Panc1 (cell line): ENCODE measurements at regions not wholly inside any gene's neighbourhood (a gene's known extent, or its start where the extent isn't known, plus 50 kb on each side); places are given as distances from the start of the nearest gene placed in this dataset.

ENCODE experiments used
- ATAC-seq: fragments of 200-7000 bp; cut with Tn5 transposase; 2 replicates; pipeline ENCODE4 v1.9.1; 2020; ENCODE audit warnings: mild to moderate bottlenecking, moderate library complexity
- BruUV-seq: library from RNA; stranded (reverse); fragments of 400-500 nt; replicated peaks from 2 replicates; lab custom pipeline; 2021; lab: Mats Ljungman, UMichigan
- CTCF ChIA-PET: fragments of 300-600 bp; sonication (Branson Sonifier 250); formaldehyde crosslinking; loops from one replicate; lab custom pipeline; 2022; ENCODE audit warnings: antibody characterized with exemption; lab: Charles Lee
- POLR2A ChIA-PET: fragments of 300-600 bp; sonication (Branson Sonifier 250); formaldehyde crosslinking; loops from one replicate; lab custom pipeline; 2022; ENCODE audit warnings: antibody characterized with exemption; lab: Charles Lee
- DNase-seq: peaks from one replicate; pipeline ENCODE4 v3.0.0-alpha.2; 2010; ENCODE audit warnings: low read depth, low spot score
- H3K27ac ChIP-seq: 2 replicates; pipeline ENCODE4 v1.5.1; 2011; ENCODE audit warnings: mild to moderate bottlenecking, low read length, inconsistent platforms
- H3K27me3 ChIP-seq: fragments of 200-500 bp; sonication (Bioruptor generic); 2 replicates; pipeline ENCODE4 v1.6.0; 2014; ENCODE audit warnings: low read length, inconsistent platforms; ENCODE audit not compliant: control insufficient read depth, insufficient read depth
- H3K36me3 ChIP-seq: fragments of 200-500 bp; sonication (Bioruptor generic); 2 replicates; pipeline ENCODE4 v1.5.1; 2014; ENCODE audit warnings: inconsistent platforms, mild to moderate bottlenecking, low read length, moderate library complexity; ENCODE audit not compliant: control insufficient read depth, insufficient read depth
- H3K4me1 ChIP-seq: 2 replicates; pipeline ENCODE4 v1.5.1; 2011; ENCODE audit warnings: inconsistent platforms, mild to moderate bottlenecking, low read length, moderate library complexity; ENCODE audit not compliant: control insufficient read depth, insufficient read depth
- H3K4me3 ChIP-seq, 2 experiments: 2 replicates each; pipeline ENCODE4 v1.5.1; 2011 to 2012; ENCODE audit warnings: low read depth in 2 of 2, low read length in 2 of 2, mild to moderate bottlenecking in 2 of 2, inconsistent platforms in 1 of 2, moderate library complexity in 1 of 2
- H3K9me3 ChIP-seq: fragments of 200-500 bp; sonication (Bioruptor generic); 2 replicates; pipeline ENCODE4 v1.5.1; 2014; ENCODE audit warnings: low read depth, mild to moderate bottlenecking, inconsistent platforms, low read length, moderate library complexity; ENCODE audit not compliant: control insufficient read depth, insufficient read depth
- POLR2AphosphoS5 ChIP-seq: IDR thresholded peaks from 2 replicates; pipeline ENCODE4 v1.6.1; 2012; ENCODE audit warnings: mild to moderate bottlenecking, low read depth, low read length, moderate library complexity
- SIN3A ChIP-seq: IDR thresholded peaks from 2 replicates; pipeline ENCODE4 v1.6.1; 2012; ENCODE audit warnings: low read depth, mild to moderate bottlenecking, low read length, moderate library complexity, borderline replicate concordance; ENCODE audit not compliant: insufficient read depth
- TCF7L2 ChIP-seq: IDR thresholded peaks from 2 replicates; pipeline ENCODE4 v1.6.1; 2011; ENCODE audit warnings: mild to moderate bottlenecking, low read depth, low read length, inconsistent platforms
- in situ Hi-C: cut with HindIII; loops from 2 replicates; pipeline ENCODE4 v1.10.0; 2016; ENCODE audit warnings: low sequenced_read_pairs, low pct_unique_long_range_greater_than_20kb
- intact Hi-C: fragments of 100-400 bp; cut with micrococcal nuclease; formaldehyde crosslinking; loops from one replicate; pipeline ENCODE4 v1.10.0; 2022; ENCODE audit not compliant: unreplicated experiment
- TF ChIP-seq, protein P1 (sequence below): fragments of 450-650 bp; IDR thresholded peaks from 2 replicates; pipeline ENCODE4 v1.5.1; 2017; ENCODE audit warnings: mild to moderate bottlenecking
- TF ChIP-seq, protein P2 (sequence below), 2 experiments: IDR thresholded peaks; 2 replicates each; pipeline ENCODE4 v1.6.1; 2011 to 2012; ENCODE audit warnings: low read depth in 2 of 2, control low read depth in 1 of 2, low read length in 1 of 2, mild to moderate bottlenecking in 1 of 2, moderate library complexity in 1 of 2; ENCODE audit not compliant: insufficient read depth in 1 of 2

DNA sequence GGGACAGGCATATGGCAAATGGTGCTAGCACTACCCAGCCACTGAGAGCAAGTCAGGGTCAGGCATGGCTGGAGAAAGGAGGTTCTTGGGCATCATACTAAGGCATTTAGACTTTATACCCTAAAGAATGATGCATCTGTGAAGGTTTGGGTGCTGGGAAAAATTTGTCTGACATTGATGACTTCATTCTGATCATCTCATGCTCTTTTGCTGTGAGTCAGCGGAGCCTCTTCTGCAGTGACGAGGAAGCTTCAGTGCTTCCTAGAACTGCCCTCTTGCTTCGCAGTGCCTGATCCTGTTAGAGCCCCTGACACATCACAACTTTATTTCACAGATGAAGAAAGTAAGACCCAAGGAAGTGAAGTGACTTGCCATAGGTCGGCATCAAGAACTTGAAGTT is 266.6 kb upstream of the GAS1 start:
- no peak for TF ChIP-seq POLR2AphosphoS5
- TF ChIP-seq SIN3A, result no peak
- Histone ChIP-seq H3K36me3 (no peaks in the 10 kb centered on the region), H3K27me3 (no peaks in the 10 kb centered on the region), H3K27ac (no peak overlapping the region), H3K9me3 (no peaks in the 10 kb centered on the region), H3K4me1 (no peaks in the 10 kb centered on the region), H3K4me3 (no peak overlapping the region)
- intact Hi-C loops (no loop called here), in situ Hi-C loops (no loop called here)
- no TSS peak for BruUV-seq
- CTCF ChIA-PET, result no interaction called here
- ATAC-seq, result no peak
- DNase-seq, result no peak
- POLR2A ChIA-PET, result no interaction called here

DNA sequence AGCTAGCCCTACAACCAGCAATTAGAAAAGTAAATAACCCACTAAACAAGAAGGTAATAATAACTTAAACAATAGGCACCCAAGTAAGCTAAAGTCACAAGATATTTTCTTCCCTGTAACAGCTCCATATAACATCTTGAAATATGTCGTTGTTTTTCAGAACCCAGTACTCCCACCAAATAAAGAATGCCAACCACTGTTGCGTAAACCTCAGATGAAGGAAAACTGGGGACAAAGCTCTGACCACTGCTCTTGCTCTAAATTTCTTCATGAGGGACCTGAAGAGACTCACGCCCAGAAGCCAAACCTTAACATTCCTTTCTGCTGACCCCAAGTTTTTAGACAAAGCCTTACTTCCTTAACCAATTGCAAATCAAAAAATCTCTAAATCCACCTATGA is 267.7 kb upstream of the GAS1 start:
- DNase-seq, result no peak
- POLR2A ChIA-PET, result no interaction called here
- in situ Hi-C loops, result no loop called here

DNA sequence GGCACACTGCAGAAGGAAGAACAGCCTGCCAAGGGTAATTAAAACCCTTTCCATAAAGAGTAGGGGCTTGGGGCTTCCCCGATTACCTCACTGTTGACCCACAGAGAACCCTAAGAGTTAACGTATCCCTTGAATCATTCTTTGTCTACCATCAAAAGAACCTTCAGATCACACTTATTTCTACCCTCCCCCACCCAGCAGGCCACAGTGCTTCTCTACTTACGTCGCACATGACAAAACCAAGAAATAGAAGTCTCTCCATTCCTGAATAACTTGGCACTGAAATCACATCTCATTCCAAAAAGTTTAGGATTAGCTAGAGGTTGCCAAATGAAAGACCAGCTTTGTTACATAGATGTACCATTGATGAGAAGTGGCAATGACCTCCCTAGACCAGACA is 268.7 kb upstream of the GAS1 start:
- Histone ChIP-seq H3K4me3 (no peak overlapping the region), H3K9me3 (no peaks in the 10 kb centered on the region), H3K27me3 (no peaks in the 10 kb centered on the region), H3K27ac (no peak overlapping the region), H3K4me1 (no peaks in the 10 kb centered on the region), H3K36me3 (no peaks in the 10 kb centered on the region)
- CTCF ChIA-PET, result no interaction called here
- no TSS peak for BruUV-seq
- intact Hi-C loops (no loop called here), in situ Hi-C loops (no loop called here)
- TF ChIP-seq POLR2AphosphoS5 (no peak), SIN3A (no peak), TCF7L2 (no peak)
- TF ChIP-seq, protein P1, sequence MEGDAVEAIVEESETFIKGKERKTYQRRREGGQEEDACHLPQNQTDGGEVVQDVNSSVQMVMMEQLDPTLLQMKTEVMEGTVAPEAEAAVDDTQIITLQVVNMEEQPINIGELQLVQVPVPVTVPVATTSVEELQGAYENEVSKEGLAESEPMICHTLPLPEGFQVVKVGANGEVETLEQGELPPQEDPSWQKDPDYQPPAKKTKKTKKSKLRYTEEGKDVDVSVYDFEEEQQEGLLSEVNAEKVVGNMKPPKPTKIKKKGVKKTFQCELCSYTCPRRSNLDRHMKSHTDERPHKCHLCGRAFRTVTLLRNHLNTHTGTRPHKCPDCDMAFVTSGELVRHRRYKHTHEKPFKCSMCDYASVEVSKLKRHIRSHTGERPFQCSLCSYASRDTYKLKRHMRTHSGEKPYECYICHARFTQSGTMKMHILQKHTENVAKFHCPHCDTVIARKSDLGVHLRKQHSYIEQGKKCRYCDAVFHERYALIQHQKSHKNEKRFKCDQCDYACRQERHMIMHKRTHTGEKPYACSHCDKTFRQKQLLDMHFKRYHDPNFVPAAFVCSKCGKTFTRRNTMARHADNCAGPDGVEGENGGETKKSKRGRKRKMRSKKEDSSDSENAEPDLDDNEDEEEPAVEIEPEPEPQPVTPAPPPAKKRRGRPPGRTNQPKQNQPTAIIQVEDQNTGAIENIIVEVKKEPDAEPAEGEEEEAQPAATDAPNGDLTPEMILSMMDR, result no peak
- TF ChIP-seq, protein P2, sequence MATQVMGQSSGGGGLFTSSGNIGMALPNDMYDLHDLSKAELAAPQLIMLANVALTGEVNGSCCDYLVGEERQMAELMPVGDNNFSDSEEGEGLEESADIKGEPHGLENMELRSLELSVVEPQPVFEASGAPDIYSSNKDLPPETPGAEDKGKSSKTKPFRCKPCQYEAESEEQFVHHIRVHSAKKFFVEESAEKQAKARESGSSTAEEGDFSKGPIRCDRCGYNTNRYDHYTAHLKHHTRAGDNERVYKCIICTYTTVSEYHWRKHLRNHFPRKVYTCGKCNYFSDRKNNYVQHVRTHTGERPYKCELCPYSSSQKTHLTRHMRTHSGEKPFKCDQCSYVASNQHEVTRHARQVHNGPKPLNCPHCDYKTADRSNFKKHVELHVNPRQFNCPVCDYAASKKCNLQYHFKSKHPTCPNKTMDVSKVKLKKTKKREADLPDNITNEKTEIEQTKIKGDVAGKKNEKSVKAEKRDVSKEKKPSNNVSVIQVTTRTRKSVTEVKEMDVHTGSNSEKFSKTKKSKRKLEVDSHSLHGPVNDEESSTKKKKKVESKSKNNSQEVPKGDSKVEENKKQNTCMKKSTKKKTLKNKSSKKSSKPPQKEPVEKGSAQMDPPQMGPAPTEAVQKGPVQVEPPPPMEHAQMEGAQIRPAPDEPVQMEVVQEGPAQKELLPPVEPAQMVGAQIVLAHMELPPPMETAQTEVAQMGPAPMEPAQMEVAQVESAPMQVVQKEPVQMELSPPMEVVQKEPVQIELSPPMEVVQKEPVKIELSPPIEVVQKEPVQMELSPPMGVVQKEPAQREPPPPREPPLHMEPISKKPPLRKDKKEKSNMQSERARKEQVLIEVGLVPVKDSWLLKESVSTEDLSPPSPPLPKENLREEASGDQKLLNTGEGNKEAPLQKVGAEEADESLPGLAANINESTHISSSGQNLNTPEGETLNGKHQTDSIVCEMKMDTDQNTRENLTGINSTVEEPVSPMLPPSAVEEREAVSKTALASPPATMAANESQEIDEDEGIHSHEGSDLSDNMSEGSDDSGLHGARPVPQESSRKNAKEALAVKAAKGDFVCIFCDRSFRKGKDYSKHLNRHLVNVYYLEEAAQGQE (IDR thresholded peaks at IDR 0.05; ENCODE audit: insufficient read depth in 1 of 2, low read depth in 2 of 2, low read length in 1 of 2), result no peak
- no peak for ATAC-seq
- POLR2A ChIA-PET, result no interaction called here
- no peak for DNase-seq

More for the DNA sequence above, 267.7 kb upstream of the GAS1 start:
- TF ChIP-seq TCF7L2 (no peak), POLR2AphosphoS5 (no peak), SIN3A (no peak)
- TF ChIP-seq, protein P2 (IDR thresholded peaks at IDR 0.05; ENCODE audit: insufficient read depth in 1 of 2, low read depth in 2 of 2, low read length in 1 of 2), result no peak
- TF ChIP-seq, protein P1, result no peak
- Histone ChIP-seq H3K27me3 (no peaks in the 10 kb centered on the region), H3K9me3 (no peaks in the 10 kb centered on the region), H3K27ac (no peak overlapping the region), H3K4me1 (no peaks in the 10 kb centered on the region), H3K4me3 (no peak overlapping the region), H3K36me3 (no peaks in the 10 kb centered on the region)
- CTCF ChIA-PET, result interaction anchor here (0.6 kb wide), 1 partner anchor 519 kb away, joined by 5 read pairs; no protein-coding TSS in a partner anchor
- no peak for ATAC-seq
- intact Hi-C loops, result no loop called here
- no TSS peak for BruUV-seq
